Right renal pelvis (tissue), 4 donors: ENCODE measurements at regions not wholly inside any gene's neighbourhood (a gene's known extent, or its start where the extent isn't known, plus 50 kb on each side); places are given as distances from the start of the nearest gene placed in this dataset.

ENCODE experiments used
- DNase-seq, 4 donors: peaks; one replicate each; pipeline ENCODE4 v3.0.0-alpha.2; 2013; ENCODE audit warnings: low read depth in 4 of 4, low spot score in 3 of 4, missing footprints in 1 of 4

GRCh38 chr3:2036076-2036475 lies 62.6 kb upstream of the CNTN4 start:
- no peak for DNase-seq

GRCh38 chr3:2041931-2042330 lies 56.7 kb upstream of the CNTN4 start:
- no peak for DNase-seq
